Gastrocnemius medialis (tissue), 4 donors: ENCODE measurements at regions not wholly inside any gene's neighbourhood (a gene's known extent, or its start where the extent isn't known, plus 50 kb on each side); places are given as distances from the start of the nearest gene placed in this dataset.

Source experiments
- POLR2A ChIP-seq, 2 donors: fragments of 450-650 bp; IDR thresholded peaks; one replicate each; pipeline ENCODE4 v1.6.1; 2017; ENCODE audit warnings: antibody characterized with exemption in 2 of 2, mild to moderate bottlenecking in 2 of 2, moderate library complexity in 2 of 2
- TF ChIP-seq, protein P1 (sequence below), 5 experiments: fragments of 450-650 bp in 3 of 5; fragments of 200-600 bp in 2 of 5; sonication (generic) in 2 of 5; IDR thresholded peaks in 4 of 5; conservative IDR thresholded peaks in 1 of 5; 1 replicate in 4 of 5; 2 replicates in 1 of 5; pipeline ENCODE4 v1.5.1; 2016 to 2019; ENCODE audit warnings: antibody characterized with exemption in 5 of 5, mild to moderate bottlenecking in 3 of 5, moderate library complexity in 3 of 5

GRCh38 chr2:56713978-56714377 is 530.2 kb downstream of the CCDC85A start:
- TF ChIP-seq POLR2A (IDR thresholded peaks at IDR 0.05) = no peak
- TF ChIP-seq, protein P1, sequence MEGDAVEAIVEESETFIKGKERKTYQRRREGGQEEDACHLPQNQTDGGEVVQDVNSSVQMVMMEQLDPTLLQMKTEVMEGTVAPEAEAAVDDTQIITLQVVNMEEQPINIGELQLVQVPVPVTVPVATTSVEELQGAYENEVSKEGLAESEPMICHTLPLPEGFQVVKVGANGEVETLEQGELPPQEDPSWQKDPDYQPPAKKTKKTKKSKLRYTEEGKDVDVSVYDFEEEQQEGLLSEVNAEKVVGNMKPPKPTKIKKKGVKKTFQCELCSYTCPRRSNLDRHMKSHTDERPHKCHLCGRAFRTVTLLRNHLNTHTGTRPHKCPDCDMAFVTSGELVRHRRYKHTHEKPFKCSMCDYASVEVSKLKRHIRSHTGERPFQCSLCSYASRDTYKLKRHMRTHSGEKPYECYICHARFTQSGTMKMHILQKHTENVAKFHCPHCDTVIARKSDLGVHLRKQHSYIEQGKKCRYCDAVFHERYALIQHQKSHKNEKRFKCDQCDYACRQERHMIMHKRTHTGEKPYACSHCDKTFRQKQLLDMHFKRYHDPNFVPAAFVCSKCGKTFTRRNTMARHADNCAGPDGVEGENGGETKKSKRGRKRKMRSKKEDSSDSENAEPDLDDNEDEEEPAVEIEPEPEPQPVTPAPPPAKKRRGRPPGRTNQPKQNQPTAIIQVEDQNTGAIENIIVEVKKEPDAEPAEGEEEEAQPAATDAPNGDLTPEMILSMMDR (IDR thresholded peaks at IDR 0.05 in 4 of 5, conservative IDR thresholded peaks at IDR 0.05 in 1 of 5) = no peak
